Panc1 (cell line): ENCODE measurements at regions not wholly inside any gene's neighbourhood (a gene's known extent, or its start where the extent isn't known, plus 50 kb on each side); places are given as distances from the start of the nearest gene placed in this dataset.
"Not testable (repeated sequence)": the region's sequence is repeated elsewhere in the genome, so short reads cannot be mapped to it uniquely, and the experiment has no call there.

ENCODE experiments used
- ATAC-seq: fragments of 200-7000 bp; cut with Tn5 transposase; 2 replicates; pipeline ENCODE4 v1.9.1; 2020; ENCODE audit warnings: mild to moderate bottlenecking, moderate library complexity
- BruUV-seq: library from RNA; stranded (reverse); fragments of 400-500 nt; replicated peaks from 2 replicates; lab custom pipeline; 2021; lab: Mats Ljungman, UMichigan
- CTCF ChIA-PET: fragments of 300-600 bp; sonication (Branson Sonifier 250); formaldehyde crosslinking; loops from one replicate; lab custom pipeline; 2022; ENCODE audit warnings: antibody characterized with exemption; lab: Charles Lee
- POLR2A ChIA-PET: fragments of 300-600 bp; sonication (Branson Sonifier 250); formaldehyde crosslinking; loops from one replicate; lab custom pipeline; 2022; ENCODE audit warnings: antibody characterized with exemption; lab: Charles Lee
- DNase-seq: peaks from one replicate; pipeline ENCODE4 v3.0.0-alpha.2; 2010; ENCODE audit warnings: low read depth, low spot score
- H3K27ac ChIP-seq: 2 replicates; pipeline ENCODE4 v1.5.1; 2011; ENCODE audit warnings: mild to moderate bottlenecking, low read length, inconsistent platforms
- H3K27me3 ChIP-seq: fragments of 200-500 bp; sonication (Bioruptor generic); 2 replicates; pipeline ENCODE4 v1.6.0; 2014; ENCODE audit warnings: low read length, inconsistent platforms; ENCODE audit not compliant: control insufficient read depth, insufficient read depth
- H3K36me3 ChIP-seq: fragments of 200-500 bp; sonication (Bioruptor generic); 2 replicates; pipeline ENCODE4 v1.5.1; 2014; ENCODE audit warnings: inconsistent platforms, mild to moderate bottlenecking, low read length, moderate library complexity; ENCODE audit not compliant: control insufficient read depth, insufficient read depth
- H3K4me1 ChIP-seq: 2 replicates; pipeline ENCODE4 v1.5.1; 2011; ENCODE audit warnings: inconsistent platforms, mild to moderate bottlenecking, low read length, moderate library complexity; ENCODE audit not compliant: control insufficient read depth, insufficient read depth
- H3K4me3 ChIP-seq, 2 experiments: 2 replicates each; pipeline ENCODE4 v1.5.1; 2011 to 2012; ENCODE audit warnings: low read depth in 2 of 2, low read length in 2 of 2, mild to moderate bottlenecking in 2 of 2, inconsistent platforms in 1 of 2, moderate library complexity in 1 of 2
- H3K9me3 ChIP-seq: fragments of 200-500 bp; sonication (Bioruptor generic); 2 replicates; pipeline ENCODE4 v1.5.1; 2014; ENCODE audit warnings: low read depth, mild to moderate bottlenecking, inconsistent platforms, low read length, moderate library complexity; ENCODE audit not compliant: control insufficient read depth, insufficient read depth
- CTCF ChIP-seq: fragments of 450-650 bp; IDR thresholded peaks from 2 replicates; pipeline ENCODE4 v1.5.1; 2017; ENCODE audit warnings: mild to moderate bottlenecking
- POLR2AphosphoS5 ChIP-seq: IDR thresholded peaks from 2 replicates; pipeline ENCODE4 v1.6.1; 2012; ENCODE audit warnings: mild to moderate bottlenecking, low read depth, low read length, moderate library complexity
- REST ChIP-seq, 2 experiments: IDR thresholded peaks; 2 replicates each; pipeline ENCODE4 v1.6.1; 2011 to 2012; ENCODE audit warnings: low read depth in 2 of 2, control low read depth in 1 of 2, low read length in 1 of 2, mild to moderate bottlenecking in 1 of 2, moderate library complexity in 1 of 2; ENCODE audit not compliant: insufficient read depth in 1 of 2
- SIN3A ChIP-seq: IDR thresholded peaks from 2 replicates; pipeline ENCODE4 v1.6.1; 2012; ENCODE audit warnings: low read depth, mild to moderate bottlenecking, low read length, moderate library complexity, borderline replicate concordance; ENCODE audit not compliant: insufficient read depth
- TCF7L2 ChIP-seq: IDR thresholded peaks from 2 replicates; pipeline ENCODE4 v1.6.1; 2011; ENCODE audit warnings: mild to moderate bottlenecking, low read depth, low read length, inconsistent platforms
- in situ Hi-C: cut with HindIII; loops from 2 replicates; pipeline ENCODE4 v1.10.0; 2016; ENCODE audit warnings: low sequenced_read_pairs, low pct_unique_long_range_greater_than_20kb
- intact Hi-C: fragments of 100-400 bp; cut with micrococcal nuclease; formaldehyde crosslinking; loops from one replicate; pipeline ENCODE4 v1.10.0; 2022; ENCODE audit not compliant: unreplicated experiment

GRCh38 chr6:135624402-135625295 lies 127.1 kb upstream of the AHI1 start:
- ATAC-seq (no peak), DNase-seq (no peak)
- ChIA-PET POLR2A (no interaction called here), CTCF (no interaction called here)
- in situ Hi-C loops (no loop called here), intact Hi-C loops (no loop called here)
- Histone ChIP-seq H3K36me3 (no peaks in the 10 kb centered on the region), H3K9me3 (no peaks in the 10 kb centered on the region), H3K27ac (no peak overlapping the region), H3K4me3 (no peak overlapping the region), H3K27me3 (no peaks in the 10 kb centered on the region), H3K4me1 (no peaks in the 10 kb centered on the region)
- TF ChIP-seq TCF7L2 (no peak), POLR2AphosphoS5 (no peak), SIN3A (no peak), REST (IDR thresholded peaks at IDR 0.05; ENCODE audit: insufficient read depth in 1 of 2, low read depth in 2 of 2, low read length in 1 of 2) (no peak), CTCF (no peak)
- no TSS peak for BruUV-seq

- POLR2A ChIA-PET = interaction anchor here (0.6 kb wide), 1 partner anchor 299 kb away, joined by 3 read pairs; no protein-coding TSS in a partner anchor
- intact Hi-C loops, CTCF ChIA-PET, H3K36me3 ChIP-seq, H3K27ac ChIP-seq, ATAC-seq, DNase-seq, BruUV-seq, in situ Hi-C loops, H3K4me1 ChIP-seq, H3K4me3 ChIP-seq, H3K9me3 ChIP-seq, H3K27me3 ChIP-seq: not testable (repeated sequence)
Measured at GRCh38 chr6:135626001-135626400, 128.5 kb upstream of the AHI1 start.

- BruUV-seq = no TSS peak
- intact Hi-C loops (no loop called here), in situ Hi-C loops (no loop called here)
- Histone ChIP-seq H3K4me3 (no peak overlapping the region), H3K27ac (no peak overlapping the region), H3K9me3 (no peaks in the 10 kb centered on the region), H3K4me1 (no peaks in the 10 kb centered on the region), H3K27me3 (no peaks in the 10 kb centered on the region), H3K36me3 (no peaks in the 10 kb centered on the region)
- TF ChIP-seq REST (IDR thresholded peaks at IDR 0.05; ENCODE audit: insufficient read depth in 1 of 2, low read depth in 2 of 2, low read length in 1 of 2) (no peak), CTCF (no peak), TCF7L2 (no peak), POLR2AphosphoS5 (no peak), SIN3A (no peak)
- ATAC-seq = no peak
- POLR2A ChIA-PET = no interaction called here
- CTCF ChIA-PET = no interaction called here
- DNase-seq = no peak
Measured at GRCh38 chr6:135627092-135627715, 129.7 kb upstream of the AHI1 start.
